PC-9 (cell line): ENCODE measurements at regions not wholly inside any gene's neighbourhood (a gene's known extent, or its start where the extent isn't known, plus 50 kb on each side); places are given as distances from the start of the nearest gene placed in this dataset.
A peak's percentile ranks its signal among the peaks of the same experiment; 100 is the strongest.

Experiments
- BruUV-seq: library from RNA; stranded (reverse); fragments of 400-500 nt; replicated peaks from 2 replicates; lab custom pipeline; 2021; lab: Mats Ljungman, UMichigan
- CTCF ChIA-PET: fragments of 300-600 bp; sonication (Branson Sonifier 250); formaldehyde crosslinking; loops from one replicate; lab custom pipeline; 2022; ENCODE audit warnings: antibody characterized with exemption; lab: Charles Lee
- POLR2A ChIA-PET: fragments of 300-600 bp; sonication (Branson Sonifier 250); formaldehyde crosslinking; loops from one replicate; lab custom pipeline; 2022; ENCODE audit warnings: antibody characterized with exemption; ENCODE audit not compliant: unreplicated experiment; lab: Charles Lee
- DNase-seq, 2 experiments: peaks; one replicate each; pipeline versions ENCODE4 v3.0.0 to v3.0.0-alpha.2; 2015 to 2022; ENCODE audit warnings: mixed read lengths in 1 of 2
- H2AFZ ChIP-seq: fragments of 200-600 bp; sonication (generic); 2 replicates; pipeline ENCODE4 v1.8.1; 2017; ENCODE audit warnings: antibody characterized with exemption
- H3F3A ChIP-seq: fragments of 200-600 bp; sonication (generic); 2 replicates; pipeline ENCODE4 v1.8.1; 2017; ENCODE audit warnings: antibody characterized with exemption, mild to moderate bottlenecking, low read depth; ENCODE audit not compliant: insufficient read depth
- H3K27ac ChIP-seq: fragments of 200-600 bp; sonication (generic); 2 replicates; pipeline ENCODE4 v1.6.1; 2016; ENCODE audit warnings: mixed run types
- H3K27me3 ChIP-seq: fragments of 200-600 bp; sonication (generic); 2 replicates; pipeline ENCODE4 v1.6.1; 2016; ENCODE audit warnings: low read depth, mixed run types; ENCODE audit not compliant: insufficient read depth
- H3K36me3 ChIP-seq: fragments of 200-600 bp; sonication (generic); 2 replicates; pipeline ENCODE4 v1.6.1; 2016; ENCODE audit warnings: low read depth, mixed run types
- H3K4me1 ChIP-seq: fragments of 200-600 bp; sonication (generic); replicated peaks from 2 replicates; pipeline ENCODE4 v1.6.1; 2016; ENCODE audit warnings: mixed run types; ENCODE audit not compliant: insufficient read depth
- H3K4me2 ChIP-seq: fragments of 200-600 bp; sonication (generic); 2 replicates; pipeline ENCODE4 v1.6.1; 2017; ENCODE audit warnings: mixed run types
- H3K4me3 ChIP-seq: fragments of 200-600 bp; sonication (generic); 2 replicates; pipeline ENCODE4 v1.6.1; 2016; ENCODE audit warnings: mixed run types
- H3K79me2 ChIP-seq: fragments of 200-600 bp; sonication (generic); 2 replicates; pipeline ENCODE4 v1.6.1; 2017; ENCODE audit warnings: low read depth, mixed run types
- H3K9me2 ChIP-seq: fragments of 200-600 bp; sonication (generic); 2 replicates; pipeline ENCODE4 v1.8.1; 2017; ENCODE audit warnings: mild to moderate bottlenecking; ENCODE audit not compliant: insufficient read depth
- H3K9me3 ChIP-seq: fragments of 200-600 bp; sonication (generic); 2 replicates; pipeline ENCODE4 v1.8.1; 2016; ENCODE audit warnings: low read depth; ENCODE audit not compliant: insufficient read depth
- H4K20me1 ChIP-seq: fragments of 200-600 bp; sonication (generic); 2 replicates; pipeline ENCODE4 v1.8.1; 2017; ENCODE audit not compliant: insufficient read depth
- EZH2 ChIP-seq: fragments of 200-600 bp; sonication (generic); IDR thresholded peaks from 2 replicates; pipeline ENCODE4 v1.8.0; 2017; ENCODE audit warnings: antibody characterized with exemption, low read depth
- intact Hi-C: fragments of 100-400 bp; cut with micrococcal nuclease; formaldehyde crosslinking; loops from one replicate; pipeline ENCODE4 v1.10.0; 2022; ENCODE audit not compliant: unreplicated experiment
- TF ChIP-seq, protein P1 (sequence below): fragments of 200-600 bp; sonication (generic); conservative IDR thresholded peaks from 2 replicates; pipeline ENCODE4 v1.6.1; 2017; ENCODE audit warnings: mixed run types, antibody characterized with exemption, mild to moderate bottlenecking, moderate library complexity

DNA sequence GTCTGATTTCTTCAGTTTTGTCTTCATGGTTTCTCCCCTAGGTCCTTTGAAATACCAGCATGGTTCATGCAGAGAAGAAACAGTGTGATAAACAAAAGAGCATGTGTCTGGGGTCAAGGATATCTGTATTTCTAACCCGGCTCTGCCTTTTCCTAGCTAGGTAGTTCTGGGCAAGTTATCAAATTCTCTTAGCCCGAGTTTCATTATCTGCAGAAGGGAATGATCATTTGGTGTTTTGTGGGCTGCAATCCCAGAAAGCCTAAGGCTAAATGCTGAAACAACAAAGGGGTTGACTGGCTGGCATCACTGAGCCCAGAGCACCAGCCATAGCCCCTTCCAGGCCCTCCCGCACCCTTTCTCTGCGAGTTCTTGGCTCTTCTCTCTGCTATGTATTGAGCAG, 51.7 kb upstream of the DAPL1 start:
- DNase-seq: no peak
- TF ChIP-seq EZH2: no peak
- TF ChIP-seq, protein P1, sequence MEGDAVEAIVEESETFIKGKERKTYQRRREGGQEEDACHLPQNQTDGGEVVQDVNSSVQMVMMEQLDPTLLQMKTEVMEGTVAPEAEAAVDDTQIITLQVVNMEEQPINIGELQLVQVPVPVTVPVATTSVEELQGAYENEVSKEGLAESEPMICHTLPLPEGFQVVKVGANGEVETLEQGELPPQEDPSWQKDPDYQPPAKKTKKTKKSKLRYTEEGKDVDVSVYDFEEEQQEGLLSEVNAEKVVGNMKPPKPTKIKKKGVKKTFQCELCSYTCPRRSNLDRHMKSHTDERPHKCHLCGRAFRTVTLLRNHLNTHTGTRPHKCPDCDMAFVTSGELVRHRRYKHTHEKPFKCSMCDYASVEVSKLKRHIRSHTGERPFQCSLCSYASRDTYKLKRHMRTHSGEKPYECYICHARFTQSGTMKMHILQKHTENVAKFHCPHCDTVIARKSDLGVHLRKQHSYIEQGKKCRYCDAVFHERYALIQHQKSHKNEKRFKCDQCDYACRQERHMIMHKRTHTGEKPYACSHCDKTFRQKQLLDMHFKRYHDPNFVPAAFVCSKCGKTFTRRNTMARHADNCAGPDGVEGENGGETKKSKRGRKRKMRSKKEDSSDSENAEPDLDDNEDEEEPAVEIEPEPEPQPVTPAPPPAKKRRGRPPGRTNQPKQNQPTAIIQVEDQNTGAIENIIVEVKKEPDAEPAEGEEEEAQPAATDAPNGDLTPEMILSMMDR: no peak
- Histone ChIP-seq H3K27me3 (no peaks in the 10 kb centered on the region), H4K20me1 (no peaks in the 10 kb centered on the region), H3K4me2 (no peak overlapping the region), H2AFZ (no peak overlapping the region), H3K4me3 (no peak overlapping the region), H3K4me1 (no peaks in the 10 kb centered on the region), H3K9me2 (no peaks in the 10 kb centered on the region), H3K9me3 (no peaks in the 10 kb centered on the region), H3K79me2 (no peaks in the 10 kb centered on the region), H3K27ac (no peak overlapping the region), H3K36me3 (no peaks in the 10 kb centered on the region), H3F3A (no peaks in the 10 kb centered on the region)
- intact Hi-C loops: no loop called here
- no TSS peak for BruUV-seq
- ChIA-PET POLR2A (no interaction called here), CTCF (interaction anchor here (0.5 to 0.7 kb wide), 2 partner anchors 933 to 1408 kb away, joined by 3 to 4 read pairs; no protein-coding TSS in a partner anchor)

DNA sequence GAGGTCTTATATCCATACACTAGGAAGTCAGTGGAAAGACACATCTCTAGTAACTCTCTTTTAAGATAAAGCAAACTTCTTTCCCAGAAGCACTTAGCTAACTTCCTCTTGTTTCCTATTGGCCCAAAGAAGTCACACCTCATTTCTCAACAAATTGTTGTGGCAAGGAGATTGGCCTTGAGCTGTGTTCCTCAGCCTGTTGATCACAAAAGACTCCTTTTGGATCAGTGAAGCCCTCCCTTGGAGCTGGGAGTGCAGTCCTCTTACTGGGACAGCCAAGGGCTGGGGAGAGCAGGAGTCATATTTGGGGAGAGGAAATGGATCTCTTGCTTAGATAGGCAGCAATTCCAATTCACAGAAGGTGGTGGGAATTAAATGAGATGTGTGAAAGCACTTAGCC, 51.2 kb upstream of the DAPL1 start:
- Histone ChIP-seq H3K4me3 (no peak overlapping the region), H3F3A (no peaks in the 10 kb centered on the region), H3K79me2 (no peaks in the 10 kb centered on the region), H3K36me3 (no peaks in the 10 kb centered on the region), H3K27me3 (no peaks in the 10 kb centered on the region), H3K9me3 (no peaks in the 10 kb centered on the region), H4K20me1 (no peaks in the 10 kb centered on the region), H3K4me2 (no peak overlapping the region), H2AFZ (no peak overlapping the region), H3K4me1 (no peaks in the 10 kb centered on the region), H3K9me2 (no peaks in the 10 kb centered on the region), H3K27ac (no peak overlapping the region)
- TF ChIP-seq, protein P1: no peak
- no peak for TF ChIP-seq EZH2
- DNase-seq: no peak
- ChIA-PET POLR2A (interaction anchor here (0.7 kb wide), 1 partner anchor 368 kb away, joined by 6 read pairs; no protein-coding TSS in a partner anchor), CTCF (interaction anchor here (0.5 kb wide), 1 partner anchor 1408 kb away, joined by 3 read pairs; no protein-coding TSS in a partner anchor)
- intact Hi-C loops: loop anchor here (2.0 kb wide), 1 partner anchor 709 kb away; no protein-coding TSS in a partner anchor
- BruUV-seq: no TSS peak

DNA sequence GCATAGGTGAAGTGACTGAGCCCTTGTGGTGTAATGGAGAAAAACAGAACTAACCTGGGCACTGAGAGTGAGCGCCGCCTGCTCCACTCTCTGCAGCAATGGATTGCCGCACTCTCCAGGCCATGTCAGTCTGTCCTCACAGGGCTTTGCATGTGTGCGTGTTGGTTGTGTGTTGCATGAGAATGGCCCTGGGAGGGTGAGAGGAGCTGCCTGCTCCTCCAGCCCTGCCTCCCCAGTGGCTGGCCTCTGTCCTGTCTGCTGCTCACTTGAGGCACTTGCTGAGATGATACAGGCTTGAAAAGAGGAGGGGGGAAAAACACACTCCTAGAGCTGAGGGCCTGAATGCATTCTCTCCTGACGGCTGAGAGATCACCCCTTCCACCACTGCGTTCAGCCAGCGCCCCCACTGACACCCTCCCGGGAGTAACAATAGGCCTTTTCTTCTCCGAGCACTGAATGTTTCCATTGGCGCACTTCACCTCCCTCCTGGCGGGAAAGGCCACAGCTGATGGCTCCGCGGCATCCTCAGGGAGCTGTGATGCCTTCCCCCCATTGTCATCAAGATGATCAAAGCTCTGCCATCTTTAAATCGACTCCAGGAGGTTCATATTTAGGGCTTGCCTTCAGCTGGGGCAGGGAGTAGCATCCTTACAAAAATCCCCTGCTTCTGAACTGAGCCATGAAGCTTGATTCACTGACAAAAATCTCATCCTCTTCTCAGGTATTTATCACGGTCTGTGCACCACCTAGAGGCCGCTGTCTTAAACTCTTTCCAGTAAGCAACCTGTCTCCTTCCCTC, 49.9 kb upstream of the DAPL1 start:
- Histone ChIP-seq H3K27ac (no peak overlapping the region), H3K36me3 (no peaks in the 10 kb centered on the region), H3K27me3 (no peaks in the 10 kb centered on the region), H3K4me2 (no peak overlapping the region), H3F3A (no peaks in the 10 kb centered on the region), H3K4me3 (no peak overlapping the region), H4K20me1 (no peaks in the 10 kb centered on the region), H3K4me1 (no peaks in the 10 kb centered on the region), H3K9me3 (no peaks in the 10 kb centered on the region), H3K79me2 (no peaks in the 10 kb centered on the region), H2AFZ (no peak overlapping the region), H3K9me2 (no peaks in the 10 kb centered on the region)
- intact Hi-C loops: loop anchor here (2.0 kb wide), 1 partner anchor 710 kb away; no protein-coding TSS in a partner anchor
- TF ChIP-seq EZH2: no peak
- TF ChIP-seq, protein P1: peak; percentile 65
- CTCF ChIA-PET: interaction anchor here (1.3 to 1.8 kb wide), 2 partner anchors 21 to 721 kb away, joined by 4 to 10 read pairs; no protein-coding TSS in a partner anchor
- peak in 1 of 2 experiments; percentile 35 for DNase-seq
- POLR2A ChIA-PET: no interaction called here
- BruUV-seq: no TSS peak
